Left colon (tissue), 2 donors: ENCODE measurements at regions not wholly inside any gene's neighbourhood (a gene's known extent, or its start where the extent isn't known, plus 50 kb on each side); places are given as distances from the start of the nearest gene placed in this dataset.

Source experiments
- ATAC-seq: fragments of 200-7000 bp; cut with Tn5 transposase; one replicate; pipeline ENCODE4 v1.9.1; 2020; ENCODE audit warnings: mild to moderate bottlenecking, moderate library complexity
- DNase-seq, 2 donors: peaks; one replicate each; pipeline ENCODE4 v3.0.0-alpha.2; 2020
- intact Hi-C, 2 donors: fragments of 100-400 bp; cut with DNase I in 1 of 2; cut with micrococcal nuclease in 1 of 2; formaldehyde crosslinking; loops; one replicate each; pipeline versions ENCODE4 v1.11.2 to v1.14.0; 2022; cut with DNase I, micrococcal nuclease
- donor health status: DM: no; HTN: no; CAD: no.
- donor health status: DM: yes; HTN: yes; CAD: no.

DNA sequence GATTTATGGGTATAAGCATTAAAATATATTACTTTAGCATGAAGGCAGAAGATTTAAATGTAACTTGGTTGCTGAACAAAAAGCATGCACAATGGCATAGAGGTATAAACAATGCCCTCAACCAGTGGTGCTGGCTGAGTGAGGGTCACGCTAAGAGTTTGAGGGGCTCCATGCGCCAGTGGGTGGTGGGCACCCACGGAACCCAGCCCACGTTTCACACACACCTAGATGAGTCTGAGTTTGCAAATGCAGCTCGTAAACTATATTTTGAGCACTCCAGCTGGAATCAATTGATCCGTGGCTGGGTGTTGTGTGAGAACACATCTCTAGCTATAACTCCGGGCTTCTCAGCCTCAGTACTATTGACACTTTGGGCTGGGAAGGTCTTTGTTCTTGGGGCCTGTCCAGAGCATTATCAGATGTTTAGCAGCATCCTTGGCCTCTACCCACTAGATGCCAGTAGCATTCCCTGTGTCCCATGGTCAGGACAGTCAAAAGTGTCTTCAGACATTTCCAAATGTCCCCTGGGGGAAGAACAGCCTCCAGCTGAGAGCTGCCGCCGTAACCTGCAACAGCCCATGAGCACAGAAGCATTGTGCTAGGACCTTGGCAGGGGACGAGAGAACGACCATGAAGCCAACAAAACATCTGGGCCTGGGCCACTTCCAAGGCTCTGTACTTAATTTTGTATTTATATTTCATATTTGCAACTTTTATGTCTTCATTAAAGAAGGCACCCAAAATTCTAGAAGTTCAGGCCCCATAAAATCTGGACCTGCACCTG is 108.1 kb upstream of the SOX1 start:
- no peak for ATAC-seq
- DNase-seq, result no peak
- intact Hi-C loops, result no loop called here

DNA sequence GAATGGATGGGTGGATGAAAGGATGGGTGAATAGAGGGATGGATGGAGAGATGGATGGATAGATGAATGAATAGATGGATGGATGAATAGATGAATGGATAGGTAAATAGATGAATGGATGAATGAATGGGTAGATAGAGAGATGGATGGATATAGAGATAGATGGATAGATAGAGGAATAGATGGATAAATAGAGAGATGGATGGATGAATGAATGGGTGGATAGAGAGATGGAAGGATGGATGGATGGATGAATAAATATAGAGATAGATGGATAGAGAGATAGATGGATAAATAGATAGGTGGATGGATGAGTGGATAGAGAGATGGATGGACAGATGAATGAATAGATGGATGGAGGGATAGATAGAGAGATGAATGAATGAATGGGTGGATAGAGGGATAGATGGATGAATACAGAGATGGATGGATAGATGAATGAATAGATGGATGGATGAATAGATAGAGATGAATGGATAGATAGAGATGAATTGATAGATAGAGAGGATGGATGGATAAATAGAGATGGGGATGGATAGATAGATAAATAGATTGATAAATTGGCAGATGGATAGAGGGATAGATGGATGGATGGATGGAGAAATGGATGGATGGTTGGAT is 106.7 kb upstream of the SOX1 start:
- DNase-seq (no peak), ATAC-seq (no peak)
- intact Hi-C loops, result no loop called here

DNA sequence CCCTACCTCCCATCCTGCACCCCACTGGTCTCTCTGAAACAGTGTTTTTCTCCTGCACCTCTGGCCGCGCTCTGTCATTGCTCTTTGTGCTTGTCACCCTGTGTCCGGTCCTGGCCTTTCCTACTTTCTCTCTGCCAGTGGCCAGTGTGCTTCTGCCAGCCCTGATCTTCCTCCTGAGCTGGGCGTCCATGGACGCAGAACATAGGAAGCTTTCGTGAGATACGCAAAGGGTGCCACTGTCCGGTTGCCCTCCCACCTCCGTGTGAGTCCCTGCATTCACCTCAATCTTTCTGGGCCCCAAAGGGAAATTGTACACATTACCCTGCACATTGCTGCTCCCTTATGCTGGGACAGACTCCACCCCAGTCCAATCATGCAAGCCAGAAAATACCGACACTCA is 105.7 kb upstream of the SOX1 start:
- DNase-seq (no peak), ATAC-seq (no peak)
- intact Hi-C loops, result no loop called here

DNA sequence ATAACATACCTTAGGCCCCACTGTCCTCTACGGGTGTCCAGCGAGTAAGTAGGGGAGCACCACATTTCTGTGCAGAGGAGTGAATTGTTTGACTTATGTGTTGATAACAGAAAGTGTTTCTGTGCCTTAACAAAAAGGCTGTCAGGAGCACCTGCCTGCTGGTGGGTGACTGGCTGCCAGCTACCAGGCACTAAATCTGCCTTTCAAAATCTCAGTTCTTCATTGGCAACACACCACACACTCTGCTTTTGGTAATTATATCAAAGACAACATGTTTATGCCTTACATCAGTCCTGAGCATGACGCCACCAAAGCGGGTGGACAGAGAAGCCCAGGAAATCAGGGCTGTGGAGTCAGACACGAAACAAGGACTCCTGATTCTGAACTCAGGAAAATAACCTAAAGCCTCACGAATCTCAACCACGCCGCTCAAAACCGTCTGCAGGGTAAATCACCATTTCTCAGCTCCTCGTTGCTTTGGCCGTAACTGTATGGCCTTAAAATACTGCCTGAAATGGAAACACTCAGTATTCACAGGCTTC is 105.2 kb upstream of the SOX1 start:
- intact Hi-C loops, result no loop called here

DNA sequence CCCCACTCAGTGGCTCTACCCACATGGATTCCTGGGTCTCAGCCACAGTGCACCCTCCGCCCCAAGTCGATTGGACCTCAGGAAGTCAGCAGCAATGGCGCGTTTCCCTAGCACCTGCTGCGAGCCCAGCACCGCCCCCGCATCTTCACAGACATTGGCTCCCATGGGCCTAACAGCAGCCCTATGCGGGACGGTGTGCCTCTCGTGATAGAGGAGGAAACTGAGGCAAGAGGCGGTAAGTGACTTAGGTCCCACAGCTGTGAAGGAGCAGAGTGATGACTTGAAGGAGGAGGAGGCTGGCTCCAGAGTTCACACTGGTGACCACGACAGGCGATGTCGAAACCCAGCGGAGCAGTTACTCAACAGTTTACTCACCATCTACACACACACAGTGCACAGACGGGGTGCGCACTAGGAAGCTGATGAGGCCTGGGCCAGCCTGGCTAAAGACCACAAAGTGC is 104.5 kb upstream of the SOX1 start:
- intact Hi-C loops, result no loop called here
- ATAC-seq (no peak), DNase-seq (no peak)

More for the DNA sequence above, 105.2 kb upstream of the SOX1 start:
- DNase-seq (no peak), ATAC-seq (no peak)

DNA sequence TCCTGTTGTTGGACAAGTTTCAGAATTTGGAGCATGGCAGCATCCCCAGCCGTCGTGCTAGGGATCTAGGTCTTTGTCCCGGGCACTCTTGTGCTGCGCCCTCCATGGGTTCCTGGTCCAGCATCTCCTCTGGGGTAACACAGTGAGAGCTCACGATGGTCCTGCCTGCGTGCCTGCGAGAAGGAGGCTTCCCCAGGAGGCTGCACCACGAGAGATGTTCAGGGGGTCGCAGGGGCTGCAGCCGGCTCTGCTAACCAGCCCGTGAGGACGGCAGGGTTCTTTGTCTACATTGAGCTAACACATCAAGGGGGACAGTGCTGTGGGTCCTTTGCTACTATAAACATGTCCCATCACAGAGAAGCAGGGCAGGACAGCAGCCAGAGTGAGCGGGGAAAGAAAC is 103.9 kb upstream of the SOX1 start:
- intact Hi-C loops, result no loop called here
- DNase-seq (no peak), ATAC-seq (no peak)

DNA sequence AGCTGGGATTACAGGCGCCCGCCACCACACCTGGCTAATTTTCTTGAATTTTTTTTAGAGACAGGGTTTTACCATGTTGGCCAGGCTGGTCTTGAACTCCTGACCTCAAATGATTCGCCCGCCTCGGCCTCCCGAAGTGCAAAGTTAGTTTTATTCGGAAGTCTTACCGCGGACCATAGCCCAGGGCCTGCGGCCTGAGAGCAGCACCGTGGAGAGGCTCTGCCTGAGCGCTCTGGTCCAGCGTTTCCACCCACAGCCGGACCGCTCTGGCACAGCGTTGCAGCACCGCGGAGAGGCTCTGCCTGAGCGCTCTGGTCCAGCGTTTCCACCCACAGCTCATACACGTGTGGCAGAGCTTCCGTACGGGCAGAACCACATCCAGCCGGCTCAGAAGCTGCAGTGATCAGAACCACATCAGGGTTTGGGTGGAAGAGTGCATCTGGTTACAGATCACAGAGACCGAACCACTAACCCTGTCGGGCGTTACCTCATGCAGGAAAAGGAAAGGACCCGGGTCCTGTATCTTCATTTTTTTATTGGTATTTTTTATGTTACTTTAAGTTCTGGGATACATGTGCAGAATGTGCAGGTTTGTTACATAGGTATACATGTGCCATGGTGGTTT is 102.4 kb upstream of the SOX1 start:
- ATAC-seq (no peak), DNase-seq (no peak)
- intact Hi-C loops, result no loop called here

DNA sequence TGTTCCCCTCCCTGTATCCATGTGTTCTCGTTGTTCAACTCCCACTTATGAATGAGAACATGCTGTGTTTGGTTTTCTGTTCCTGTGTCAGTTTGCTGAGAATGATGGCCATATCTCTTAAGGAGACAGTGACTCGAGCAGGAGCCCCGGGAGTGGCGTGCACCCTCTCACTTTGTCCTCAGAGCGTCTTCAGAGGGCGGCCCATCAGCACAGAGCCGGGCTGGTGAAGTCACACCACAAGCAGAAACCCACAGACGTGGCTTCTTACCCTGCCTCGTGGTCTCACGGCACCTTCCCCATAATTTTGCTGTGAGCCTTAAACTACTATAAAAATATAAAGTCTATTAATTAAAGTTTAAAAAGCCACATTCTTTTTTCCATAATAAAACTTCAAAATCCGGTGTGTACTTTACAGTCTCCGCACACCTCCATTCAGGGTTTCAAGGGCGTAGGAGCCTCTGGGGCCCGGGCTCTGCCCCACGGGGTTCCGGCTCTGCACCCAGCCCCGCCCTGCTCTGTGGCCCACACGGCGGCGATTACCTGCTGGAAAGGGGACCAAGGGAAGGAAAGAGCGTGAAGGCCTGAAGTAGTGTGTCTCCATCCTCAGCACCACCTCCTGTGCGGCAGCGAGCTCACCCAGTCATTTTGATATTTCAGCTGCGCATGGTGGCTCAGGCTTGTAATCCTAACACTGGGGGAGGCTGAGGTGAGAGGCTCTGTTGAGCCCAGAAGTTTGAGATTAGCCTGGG is 101.3 kb upstream of the SOX1 start:
- intact Hi-C loops, result no loop called here
- DNase-seq (no peak), ATAC-seq (no peak)

DNA sequence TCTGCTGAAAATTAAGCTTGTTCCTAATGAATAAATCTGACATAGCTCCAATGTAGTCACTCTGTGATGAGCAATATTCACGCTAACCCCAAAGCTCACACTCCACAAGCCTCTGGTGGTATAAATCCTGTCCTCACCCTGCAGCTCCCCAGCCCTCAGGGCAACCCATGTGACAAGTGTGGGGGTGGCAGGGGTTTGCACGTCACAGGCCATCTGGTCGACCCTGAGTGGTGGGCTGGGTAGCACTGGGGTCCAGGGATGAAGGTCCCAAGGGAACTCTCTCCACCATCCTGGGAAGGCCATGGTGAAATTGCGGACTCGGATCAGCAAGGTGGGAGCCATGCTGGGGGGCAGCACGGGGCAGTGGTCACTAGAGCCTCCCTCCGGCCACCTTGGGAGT is 100.0 kb upstream of the SOX1 start:
- no peak for ATAC-seq
- intact Hi-C loops, result no loop called here
- DNase-seq, result no peak

DNA sequence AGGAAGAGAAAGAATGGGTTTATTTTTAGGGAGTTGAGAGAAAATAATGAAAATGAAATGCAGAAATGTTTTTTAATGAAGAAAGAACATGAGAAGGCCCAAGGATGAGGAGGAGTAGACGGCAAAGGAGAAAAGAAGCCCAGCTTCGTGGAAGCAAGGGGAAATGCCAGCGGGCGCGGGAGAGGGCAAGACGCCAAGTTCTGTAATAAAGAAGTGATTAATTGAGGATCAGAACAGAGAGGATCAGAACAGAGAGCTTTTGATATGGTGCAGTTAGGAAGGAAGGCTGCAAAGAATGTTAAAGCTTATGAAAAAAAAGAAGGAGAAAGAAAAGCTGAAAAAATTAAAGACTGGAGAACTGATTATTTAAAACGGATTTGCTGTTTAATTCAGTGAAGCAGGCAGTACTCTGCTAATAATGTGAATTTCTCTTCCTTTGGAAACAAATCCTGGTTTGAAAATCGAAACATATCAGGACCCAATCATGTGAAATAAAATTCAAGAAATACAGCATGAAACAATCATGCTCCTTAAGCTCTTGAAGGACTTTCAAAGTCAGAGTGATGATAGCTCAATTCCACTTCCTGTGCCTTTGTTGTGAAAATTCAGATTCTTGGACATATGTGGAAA is 99.3 kb upstream of the SOX1 start:
- no peak for DNase-seq
- intact Hi-C loops, result no loop called here
- no peak for ATAC-seq

DNA sequence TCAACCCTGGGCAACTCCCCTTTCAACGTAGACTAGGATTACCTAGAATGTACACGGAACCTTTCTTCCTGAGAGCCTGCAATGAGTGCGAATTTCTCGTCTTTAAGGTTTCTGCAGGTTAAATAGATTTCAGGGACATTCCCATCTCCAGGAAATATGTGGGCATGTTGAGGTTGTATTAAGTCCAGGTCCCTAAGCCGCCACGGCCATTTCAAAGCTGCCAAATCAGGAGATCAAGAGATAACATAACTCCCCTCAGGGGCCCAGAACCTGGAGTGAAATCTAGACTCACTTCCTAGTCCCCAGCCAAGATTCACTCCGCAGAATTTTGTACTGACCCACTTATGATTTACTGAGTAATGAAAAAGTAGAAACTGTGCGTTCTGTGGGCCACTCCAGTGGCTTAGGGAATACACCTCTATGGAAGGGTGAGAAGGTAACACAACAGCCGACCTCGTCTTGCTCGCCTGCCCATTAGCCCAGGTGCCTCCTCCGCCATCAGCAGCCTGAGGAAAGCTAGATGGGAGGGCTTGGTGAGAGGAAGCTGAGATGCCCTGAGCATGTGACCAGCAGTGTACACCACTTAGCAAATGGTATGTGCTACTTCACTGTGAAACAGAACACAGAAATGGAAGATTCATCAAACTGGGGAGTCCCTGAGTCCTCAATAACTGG is 98.5 kb upstream of the SOX1 start:
- ATAC-seq, result no peak
- no peak for DNase-seq

DNA sequence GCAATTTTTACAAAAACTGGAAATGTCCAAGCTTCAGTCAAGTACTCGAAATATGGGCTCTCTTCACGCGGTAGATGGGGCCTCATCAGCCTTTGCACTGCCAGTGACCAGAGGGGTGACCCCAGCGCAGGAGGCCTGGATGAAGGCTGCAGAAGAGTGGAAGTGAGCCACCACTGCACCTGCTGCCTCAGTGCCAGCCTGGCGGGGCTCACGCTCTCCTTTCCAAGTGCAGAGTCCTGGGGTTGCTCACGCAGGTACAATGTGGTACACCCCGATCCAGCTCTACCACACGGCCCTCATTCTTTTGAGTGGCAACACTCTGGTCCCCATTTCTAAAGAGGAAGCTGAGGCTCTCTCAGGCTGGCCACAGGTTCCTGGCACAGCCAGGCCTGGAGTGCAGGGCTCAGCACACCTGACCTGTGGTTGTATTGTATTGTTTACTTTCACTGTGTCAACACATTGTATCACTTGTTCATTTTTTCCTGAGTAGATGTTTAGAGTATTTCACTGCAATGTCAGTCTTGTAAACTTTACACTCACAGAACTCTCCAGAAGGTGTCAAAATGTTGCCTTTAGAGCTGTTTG is 97.3 kb upstream of the SOX1 start:
- DNase-seq (no peak), ATAC-seq (no peak)
- intact Hi-C loops, result no loop called here

More for the DNA sequence above, 98.5 kb upstream of the SOX1 start:
- intact Hi-C loops, result no loop called here

DNA sequence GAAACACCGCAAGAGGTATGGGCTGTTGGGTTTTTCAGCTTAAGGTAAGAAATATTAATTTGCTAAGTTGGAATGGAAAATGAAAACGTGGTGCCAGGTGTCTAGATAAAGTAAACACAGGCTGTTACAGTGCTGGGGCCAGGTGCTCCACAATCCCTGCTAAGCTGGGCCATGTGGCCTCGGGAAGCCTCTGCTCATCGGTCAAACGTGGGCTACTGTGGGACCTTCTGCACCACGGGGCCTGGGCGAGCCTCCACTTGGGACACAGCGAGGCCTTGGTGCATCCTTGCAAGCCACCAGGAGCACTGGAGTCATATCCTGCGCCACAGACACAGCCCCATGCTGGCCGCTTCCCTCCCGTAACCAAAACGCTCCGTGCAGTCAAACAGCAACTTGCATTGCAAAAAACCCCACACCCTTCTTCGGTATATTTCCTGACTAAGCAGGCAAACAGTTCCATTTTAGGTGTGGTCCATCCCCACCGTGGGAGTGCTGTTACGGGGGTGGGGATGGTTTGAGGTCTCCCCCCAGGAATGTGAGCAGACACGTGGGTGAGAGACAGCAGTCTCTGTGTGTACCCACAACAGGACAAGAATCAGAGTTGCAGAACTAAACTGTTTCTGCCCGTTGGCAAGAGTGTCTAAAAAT is 96.3 kb upstream of the SOX1 start:
- intact Hi-C loops, result no loop called here
- ATAC-seq (no peak), DNase-seq (no peak)

DNA sequence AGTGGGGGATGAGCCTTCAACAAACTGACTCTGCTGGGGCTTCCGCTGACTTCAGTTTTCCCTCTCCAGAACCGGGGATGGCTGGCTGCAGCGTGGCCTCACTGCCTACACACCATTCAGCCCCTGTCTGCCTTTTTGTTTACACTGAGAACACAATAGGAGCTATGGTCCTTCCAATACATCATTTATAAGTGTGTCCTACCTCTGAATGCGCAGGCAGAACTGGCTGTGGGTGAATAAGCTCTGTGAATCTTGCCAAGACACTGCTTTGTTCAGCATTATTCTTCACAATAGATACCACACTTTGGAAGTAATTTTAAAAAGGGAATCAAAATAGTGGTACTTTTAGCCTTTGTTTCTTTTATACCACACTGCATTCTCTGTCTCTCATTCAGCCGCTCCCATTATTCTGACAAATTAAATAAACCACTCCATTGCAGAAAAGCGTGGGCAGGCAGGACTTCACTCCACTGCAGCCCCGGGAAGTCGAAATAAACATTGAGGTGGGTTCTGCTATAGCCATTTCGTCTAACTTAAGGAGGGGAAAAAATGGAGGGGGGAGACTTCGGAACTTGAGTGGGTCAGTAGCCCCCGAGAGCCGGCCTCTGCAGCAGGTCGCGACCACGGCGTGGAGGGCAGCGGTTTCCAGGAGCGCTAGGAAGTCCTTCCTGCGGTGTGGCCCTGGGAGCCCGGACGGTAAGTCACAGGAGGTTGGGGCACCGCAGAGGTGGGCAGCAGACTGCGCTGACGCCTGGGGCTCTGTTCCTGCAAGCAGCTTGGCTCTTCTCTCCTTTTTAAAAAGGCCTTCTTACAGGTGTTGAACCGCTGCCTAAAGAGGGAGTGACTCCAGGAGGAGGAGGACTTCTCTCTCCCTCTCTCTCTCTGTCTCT is 94.8 kb upstream of the SOX1 start:
- intact Hi-C loops, result no loop called here
- DNase-seq, result no peak

DNA sequence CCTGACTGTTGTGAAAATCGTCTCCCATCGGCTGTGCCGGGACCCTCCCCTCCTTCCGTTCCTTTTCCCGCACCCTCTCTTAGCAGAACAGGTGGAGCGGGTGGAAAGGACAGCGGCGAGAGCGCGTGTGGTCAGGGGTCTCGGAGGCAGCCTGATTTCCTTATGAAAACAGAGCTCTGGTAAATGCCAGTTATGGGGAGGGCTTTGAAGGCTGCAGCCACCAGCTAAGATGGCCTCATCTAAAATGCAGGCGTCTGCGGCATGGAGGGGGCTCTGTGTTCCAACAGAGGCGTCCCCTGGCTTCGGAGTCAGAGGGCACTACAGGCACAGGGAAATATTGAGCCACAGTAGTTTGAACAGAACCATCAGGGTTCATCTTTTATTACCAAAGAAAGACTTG is 93.8 kb upstream of the SOX1 start:
- ATAC-seq (no peak), DNase-seq (no peak)
- intact Hi-C loops, result no loop called here

More for the DNA sequence above, 94.8 kb upstream of the SOX1 start:
- ATAC-seq, result no peak

DNA sequence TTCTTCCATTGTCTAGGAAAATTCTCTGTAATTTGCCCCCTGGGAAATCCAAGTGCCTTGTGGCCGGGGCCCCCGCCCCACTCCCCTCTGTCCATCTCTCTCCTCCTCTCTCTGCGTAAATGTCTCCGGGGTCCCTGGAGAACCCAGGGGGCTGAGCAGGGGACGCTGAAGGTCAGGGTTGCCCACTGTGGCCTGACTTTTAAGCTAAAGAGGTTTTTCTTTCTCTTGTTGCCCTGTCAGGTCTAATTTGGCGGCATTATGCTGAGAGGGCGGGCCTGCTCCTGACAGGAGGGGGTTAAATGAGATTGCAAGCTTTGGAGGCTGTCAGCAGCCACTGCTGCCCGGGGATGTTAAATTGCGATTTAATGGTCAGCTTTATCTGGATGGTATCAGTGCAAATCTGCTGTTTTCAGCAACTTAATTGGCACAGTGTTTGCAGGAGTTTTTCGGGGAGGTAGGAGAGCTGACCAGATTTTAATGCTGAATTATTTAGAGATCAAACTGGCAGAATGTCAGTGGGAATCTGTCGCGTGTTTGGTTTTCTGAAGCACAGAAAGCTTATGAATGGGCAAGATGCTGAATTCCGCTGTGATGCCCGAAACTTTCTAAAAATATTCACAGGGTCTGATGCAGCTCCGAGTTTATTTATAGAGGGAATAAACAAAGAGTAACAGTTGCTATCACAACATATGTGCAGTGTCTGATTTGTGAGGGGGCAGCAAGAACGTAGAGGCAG is 93.2 kb upstream of the SOX1 start:
- ATAC-seq (no peak), DNase-seq (no peak)
- intact Hi-C loops, result no loop called here
